H1 (cell line): ENCODE measurements at regions not wholly inside any gene's neighbourhood (a gene's known extent, or its start where the extent isn't known, plus 50 kb on each side); places are given as distances from the start of the nearest gene placed in this dataset.

Experiments
- CTCF ChIA-PET: fragments of 300-600 bp; sonication (Branson Sonifier 250); formaldehyde crosslinking; loops from one replicate; lab custom pipeline; 2021; ENCODE audit not compliant: partially characterized antibody; lab: Charles Lee
- POLR2A ChIA-PET: fragments of 300-600 bp; sonication (Branson Sonifier 250); formaldehyde crosslinking; loops from one replicate; lab custom pipeline; 2021; ENCODE audit warnings: inconsistent platforms; ENCODE audit not compliant: partially characterized antibody; lab: Charles Lee
- DNase-seq, 2 experiments: peaks; one replicate each; pipeline versions ENCODE4 v3.0.0 to v3.0.0-alpha.2; 2010 to 2022; ENCODE audit warnings: low spot score in 2 of 2, low read depth in 1 of 2, mixed read lengths in 1 of 2
- FAIRE-seq: peaks from 2 replicates; lab custom pipeline; 2011; peaks lifted over from hg19 to GRCh38; lab: Jason Lieb, UNC
- H2AFZ ChIP-seq: 2 replicates; pipeline ENCODE4 v1.8.1; 2012; ENCODE audit warnings: low read length, inconsistent platforms
- H2AK5ac ChIP-seq: 2 replicates; pipeline ENCODE4 v1.6.1; 2013; ENCODE audit warnings: low read depth, low read length
- H2BK120ac ChIP-seq: replicated peaks from 2 replicates; pipeline ENCODE3; 2013; ENCODE audit warnings: low read depth, low read length, inconsistent platforms
- H2BK12ac ChIP-seq: 2 replicates; pipeline ENCODE4 v1.6.1; 2013; ENCODE audit warnings: low read depth, low read length
- H2BK15ac ChIP-seq: 2 replicates; pipeline ENCODE4 v1.6.1; 2013; ENCODE audit warnings: low read length
- H2BK20ac ChIP-seq: 2 replicates; pipeline ENCODE4 v1.6.1; 2013; ENCODE audit warnings: low read length
- H2BK5ac ChIP-seq: 2 replicates; pipeline ENCODE4 v1.6.1; 2013; ENCODE audit warnings: low read depth, low read length
- H3K14ac ChIP-seq: 2 replicates; pipeline ENCODE4 v1.6.1; 2013; ENCODE audit warnings: inconsistent platforms; ENCODE audit not compliant: insufficient read length
- H3K18ac ChIP-seq: 2 replicates; pipeline ENCODE4 v1.6.1; 2013; ENCODE audit warnings: low read length; ENCODE audit errors: extremely low read depth
- H3K23ac ChIP-seq: 2 replicates; pipeline ENCODE4 v1.6.1; 2013; ENCODE audit warnings: inconsistent platforms; ENCODE audit not compliant: insufficient read length
- H3K23me2 ChIP-seq: 2 replicates; pipeline ENCODE4 v1.6.1; 2013; ENCODE audit warnings: low read depth, low read length
- H3K27ac ChIP-seq: 2 replicates; pipeline ENCODE4 v1.6.1; 2011; ENCODE audit warnings: low read depth, low read length, inconsistent platforms
- H3K27me3 ChIP-seq, 4 experiments: replicated peaks in 1 of 4; 1 replicate in 1 of 4; 2 replicates in 3 of 4; pipeline versions ENCODE4 v1.6.1 to v1.8.1; 2011 to 2013; ENCODE audit warnings: low read length in 3 of 4, mild to moderate bottlenecking in 3 of 4, inconsistent platforms in 2 of 4, mixed read lengths in 2 of 4, moderate library complexity in 1 of 4; ENCODE audit not compliant: control insufficient read depth in 3 of 4, insufficient read depth in 3 of 4; ENCODE audit errors: extremely low read depth in 1 of 4
- H3K36me3 ChIP-seq, 4 experiments: 2 replicates each; pipeline versions ENCODE4 v1.6.1 to v1.8.1; 2011 to 2013; ENCODE audit warnings: mild to moderate bottlenecking in 4 of 4, low read length in 3 of 4, moderate library complexity in 2 of 4, control low read depth in 1 of 4, inconsistent platforms in 1 of 4; ENCODE audit not compliant: insufficient read depth in 4 of 4, control insufficient read depth in 2 of 4
- H3K4ac ChIP-seq: replicated peaks from 2 replicates; pipeline ENCODE3; 2013; ENCODE audit warnings: low read length, low read depth, mixed read lengths, inconsistent platforms; ENCODE audit not compliant: insufficient read length
- H3K4me1 ChIP-seq, 4 experiments: replicated peaks in 1 of 4; 1 replicate in 1 of 4; 2 replicates in 3 of 4; pipeline versions ENCODE4 v1.6.1 to v1.8.1; 2011 to 2013; ENCODE audit warnings: low read length in 3 of 4, inconsistent platforms in 2 of 4, mixed read lengths in 1 of 4; ENCODE audit not compliant: insufficient read depth in 4 of 4, control insufficient read depth in 3 of 4
- H3K4me2 ChIP-seq, 2 experiments: 2 replicates each; pipeline versions ENCODE4 v1.6.1 to v1.8.1; 2011 to 2013; ENCODE audit warnings: low read depth in 2 of 2, low read length in 2 of 2, control low read depth in 1 of 2, inconsistent platforms in 1 of 2, mild to moderate bottlenecking in 1 of 2; ENCODE audit not compliant: insufficient read depth in 1 of 2
- H3K4me3 ChIP-seq, 4 experiments: fragments of 200-600, 300-600 bp in 1 of 4; sonication (generic), shearing (Covaris generic), sonication (Bioruptor Twin) in 1 of 4; 2 replicates each; pipeline versions ENCODE4 v1.5.1 to v1.8.1; 2011 to 2016; ENCODE audit warnings: low read length in 4 of 4, low read depth in 3 of 4, control low read depth in 2 of 4, inconsistent platforms in 2 of 4, mild to moderate bottlenecking in 2 of 4, mixed read lengths in 1 of 4, moderate library complexity in 1 of 4; ENCODE audit not compliant: insufficient read depth in 2 of 4; ENCODE audit errors: extremely low read depth in 1 of 4
- H3K56ac ChIP-seq: replicated peaks from 2 replicates; pipeline ENCODE3; 2013; ENCODE audit warnings: low read depth, mild to moderate bottlenecking, mixed read lengths, low read length, inconsistent platforms; ENCODE audit not compliant: insufficient read length
- H3K79me1 ChIP-seq: 2 replicates; pipeline ENCODE4 v1.6.1; 2013; ENCODE audit warnings: low read depth, low read length, control low read depth
- H3K79me2 ChIP-seq, 2 experiments: 2 replicates each; pipeline versions ENCODE4 v1.6.1 to v1.8.1; 2012 to 2013; ENCODE audit warnings: low read length in 2 of 2, mild to moderate bottlenecking in 2 of 2, inconsistent platforms in 1 of 2; ENCODE audit not compliant: insufficient read depth in 2 of 2, control insufficient read depth in 1 of 2
- H3K9ac ChIP-seq, 4 experiments: replicated peaks in 1 of 4; 1 replicate in 1 of 4; 2 replicates in 3 of 4; pipeline versions ENCODE4 v1.6.1 to v1.8.1; 2011 to 2013; ENCODE audit warnings: low read depth in 3 of 4, low read length in 3 of 4, control low read depth in 2 of 4, mild to moderate bottlenecking in 2 of 4, moderate library complexity in 2 of 4, inconsistent platforms in 1 of 4; ENCODE audit errors: extremely low read depth in 1 of 4
- H3K9me3 ChIP-seq, 2 experiments: 2 replicates each; pipeline versions ENCODE4 v1.6.1 to v1.8.1; 2012 to 2013; ENCODE audit warnings: mild to moderate bottlenecking in 2 of 2, moderate library complexity in 2 of 2, control low read depth in 1 of 2, inconsistent platforms in 1 of 2, low read depth in 1 of 2, low read length in 1 of 2, mixed read lengths in 1 of 2; ENCODE audit not compliant: insufficient read depth in 2 of 2
- H4K20me1 ChIP-seq, 2 experiments: replicated peaks in 1 of 2; 2 replicates each; pipeline versions ENCODE3 to v1.8.1; 2011 to 2013; ENCODE audit warnings: inconsistent platforms in 2 of 2, low read length in 2 of 2, mild to moderate bottlenecking in 1 of 2; ENCODE audit not compliant: insufficient read depth in 2 of 2, control insufficient read depth in 1 of 2
- H4K5ac ChIP-seq: 2 replicates; pipeline ENCODE4 v1.6.1; 2013; ENCODE audit warnings: low read length, low read depth, mixed read lengths, inconsistent platforms; ENCODE audit not compliant: insufficient read length
- H4K8ac ChIP-seq: 2 replicates; pipeline ENCODE4 v1.8.0; 2013; ENCODE audit warnings: mild to moderate bottlenecking, moderate library complexity, low read length, inconsistent platforms; ENCODE audit not compliant: insufficient read depth; ENCODE audit errors: extremely low read depth
- H4K91ac ChIP-seq: replicated peaks from 2 replicates; pipeline ENCODE3; 2013; ENCODE audit warnings: low read length, mixed read lengths, inconsistent platforms; ENCODE audit not compliant: insufficient read length
- ATF2 ChIP-seq: IDR thresholded peaks from 2 replicates; pipeline ENCODE4 v1.6.1; 2012; ENCODE audit warnings: low read length, inconsistent platforms
- POLR2A ChIP-seq, 2 experiments: IDR thresholded peaks; 1 replicate in 1 of 2; 2 replicates in 1 of 2; pipeline ENCODE4 v1.6.1; 2011; ENCODE audit warnings: low read depth in 2 of 2, low read length in 2 of 2, mild to moderate bottlenecking in 2 of 2; ENCODE audit errors: control extremely low read depth in 1 of 2
- RBBP5 ChIP-seq: IDR thresholded peaks from 2 replicates; pipeline ENCODE4 v1.7.1; 2012; ENCODE audit warnings: low read depth, mild to moderate bottlenecking, inconsistent platforms, low read length, moderate library complexity, borderline replicate concordance
- WGBS, 2 experiments: shearing (Covaris generic) in 1 of 2; methylation state at CpG; one replicate each; pipeline versions ENCODE4 v1.1.6 to v1.1.7; 2013 to 2015; ENCODE audit warnings: low lambda C conversion rate in 2 of 2, mixed read lengths in 2 of 2, inconsistent platforms in 1 of 2, low coverage in 1 of 2, missing lambda C conversion rate in 1 of 2; ENCODE audit not compliant: insufficient replicate concordance in 2 of 2, insufficient coverage in 1 of 2, insufficient read length in 1 of 2; ENCODE audit errors: extremely low coverage in 1 of 2, missing lambda C conversion rate in 1 of 2; 5-methylcytosine and 5-hydroxymethylcytosine counted together
- TF ChIP-seq, protein P1 (sequence below): IDR thresholded peaks from 2 replicates; pipeline ENCODE4 v1.6.1; 2011; ENCODE audit warnings: low read length, improper control_type of control experiment

GRCh38 chr5:4243479-4244264 is 648.0 kb downstream of the IRX1 start:
- Histone ChIP-seq H2AK5ac (no peak overlapping the region), H2BK5ac (no peak overlapping the region), H3K79me1 (no peaks in the 10 kb centered on the region), H2BK12ac (no peak overlapping the region), H2AFZ (no peak overlapping the region), H2BK120ac (no peak overlapping the region), H3K4me1 (peaks cover 0 to 3% (median 1%) of the 10 kb centered on the region in 4 experiments; a peak in 2 of 7 replicates), H4K5ac (no peak overlapping the region), H2BK15ac (no peak overlapping the region), H4K8ac (no peak overlapping the region), H3K27me3 (no peaks in the 10 kb centered on the region), H3K79me2 (no peaks in the 10 kb centered on the region), H3K23ac (no peak overlapping the region), H3K36me3 (no peaks in the 10 kb centered on the region), H4K20me1 (no peaks in the 10 kb centered on the region), H3K4ac (no peak overlapping the region), H3K23me2 (no peaks in the 10 kb centered on the region; the same call in 1 of the 2 replicates), H3K4me2 (no peak overlapping the region), H3K27ac (no peak overlapping the region), H3K9ac (no peak overlapping the region), H4K91ac (no peak overlapping the region), H2BK20ac (no peak overlapping the region), H3K4me3 (no peak overlapping the region), H3K14ac (no peak overlapping the region), H3K18ac (no peak overlapping the region), H3K56ac (no peak overlapping the region), H3K9me3 (no peaks in the 10 kb centered on the region)
- 87% methylated on average over 9 of the region's 9 CpGs; no CpG with 5 or more reads in 1 of the 2 experiments for WGBS, 2 experiments
- TF ChIP-seq RBBP5 (no peak), POLR2A (IDR thresholded peaks at IDR 0.05; ENCODE audit: control extremely low read depth in 1 of 2, low read depth in 2 of 2, low read length in 2 of 2) (no peak), ATF2 (no peak)
- TF ChIP-seq, protein P1, sequence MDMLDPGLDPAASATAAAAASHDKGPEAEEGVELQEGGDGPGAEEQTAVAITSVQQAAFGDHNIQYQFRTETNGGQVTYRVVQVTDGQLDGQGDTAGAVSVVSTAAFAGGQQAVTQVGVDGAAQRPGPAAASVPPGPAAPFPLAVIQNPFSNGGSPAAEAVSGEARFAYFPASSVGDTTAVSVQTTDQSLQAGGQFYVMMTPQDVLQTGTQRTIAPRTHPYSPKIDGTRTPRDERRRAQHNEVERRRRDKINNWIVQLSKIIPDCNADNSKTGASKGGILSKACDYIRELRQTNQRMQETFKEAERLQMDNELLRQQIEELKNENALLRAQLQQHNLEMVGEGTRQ = no peak
- no peak for DNase-seq
- POLR2A ChIA-PET = no interaction called here
- no peak for FAIRE-seq
- CTCF ChIA-PET = interaction anchor here (0.7 to 1.1 kb wide), 4 partner anchors 10 to 1308 kb away, joined by 3 to 6 read pairs (median 3); no protein-coding TSS in a partner anchor
